HG02610 (cell line): ENCODE measurements at regions not wholly inside any gene's neighbourhood (a gene's known extent, or its start where the extent isn't known, plus 50 kb on each side); places are given as distances from the start of the nearest gene placed in this dataset.

Source experiments
- ATAC-seq: cut with Tn5 transposase; IDR thresholded peaks from one replicate; pipeline ENCODE4 v1.9.1; 2021; ENCODE audit warnings: mild to moderate bottlenecking, moderate library complexity; ENCODE audit not compliant: unreplicated experiment

- ATAC-seq = no peak
These were observed 236.4 kb upstream of the TMEM72 start for GRCh38 chr10:44674536-44675386.

- no peak for ATAC-seq
These were observed 235.7 kb upstream of the TMEM72 start for GRCh38 chr10:44675387-44675874.

- ATAC-seq = no peak
These were observed 230.4 kb upstream of the TMEM72 start for GRCh38 chr10:44680764-44681163.

- ATAC-seq = no peak
These were observed 228.6 kb upstream of the TMEM72 start for GRCh38 chr10:44682507-44682906.

GRCh38 chr10:44684661-44685060 lies 226.5 kb upstream of the TMEM72 start:
- no peak for ATAC-seq

GRCh38 chr10:44685220-44685619 lies 225.9 kb upstream of the TMEM72 start:
- no peak for ATAC-seq

- ATAC-seq = no peak
These were observed 225.4 kb upstream of the TMEM72 start for GRCh38 chr10:44685747-44686146.

- ATAC-seq = no peak
These were observed 221.8 kb upstream of the TMEM72 start for GRCh38 chr10:44689368-44689767.

- no peak for ATAC-seq
These were observed 214.6 kb upstream of the TMEM72 start for GRCh38 chr10:44696496-44696895.

GRCh38 chr10:44697116-44697515 lies 214.0 kb upstream of the TMEM72 start:
- ATAC-seq = no peak

- no peak for ATAC-seq
These were observed 208.6 kb upstream of the TMEM72 start for GRCh38 chr10:44702531-44702930.

- no peak for ATAC-seq
These were observed 207.6 kb upstream of the TMEM72 start for GRCh38 chr10:44703241-44704155.

- ATAC-seq = no peak
These were observed 206.5 kb upstream of the TMEM72 start for GRCh38 chr10:44704616-44705015.

- no peak for ATAC-seq
These were observed 204.4 kb upstream of the TMEM72 start for GRCh38 chr10:44706745-44707144.

GRCh38 chr10:44713307-44713706 lies 197.8 kb upstream of the TMEM72 start:
- no peak for ATAC-seq

- no peak for ATAC-seq
These were observed 196.7 kb upstream of the TMEM72 start for GRCh38 chr10:44714451-44714850.

GRCh38 chr10:44715136-44715535 lies 196.0 kb upstream of the TMEM72 start:
- no peak for ATAC-seq

GRCh38 chr10:44716470-44717015 lies 194.6 kb upstream of the TMEM72 start:
- no peak for ATAC-seq

GRCh38 chr10:44723082-44723481 lies 188.1 kb upstream of the TMEM72 start:
- no peak for ATAC-seq

GRCh38 chr10:44723619-44724325 lies 187.4 kb upstream of the TMEM72 start:
- no peak for ATAC-seq
